ENCODE measurements at regions not wholly inside any gene's neighbourhood (a gene's known extent, or its start where the extent isn't known, plus 50 kb on each side); places are given as distances from the start of the nearest gene placed in this dataset.

DNA sequence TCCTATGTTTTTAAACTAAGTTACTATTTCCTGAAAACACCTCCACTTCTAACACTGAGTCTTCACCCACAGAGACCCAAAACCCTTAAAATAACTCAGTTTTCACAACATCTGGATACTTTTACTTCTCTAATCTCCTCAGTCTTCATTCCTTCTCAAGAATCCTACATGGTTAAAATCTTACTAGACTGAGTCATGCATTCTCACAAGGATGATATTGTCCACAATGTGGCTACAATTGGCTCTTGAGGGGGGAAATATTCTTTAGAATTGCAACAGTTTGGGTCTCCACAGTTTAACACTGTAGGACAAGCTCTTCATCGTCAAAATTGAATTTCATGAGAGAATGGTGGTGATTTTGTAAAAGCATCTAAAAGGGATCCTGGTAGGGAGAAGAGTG is 397.1 kb downstream of the SLITRK5 start:
- TF ChIP-seq, protein P1, sequence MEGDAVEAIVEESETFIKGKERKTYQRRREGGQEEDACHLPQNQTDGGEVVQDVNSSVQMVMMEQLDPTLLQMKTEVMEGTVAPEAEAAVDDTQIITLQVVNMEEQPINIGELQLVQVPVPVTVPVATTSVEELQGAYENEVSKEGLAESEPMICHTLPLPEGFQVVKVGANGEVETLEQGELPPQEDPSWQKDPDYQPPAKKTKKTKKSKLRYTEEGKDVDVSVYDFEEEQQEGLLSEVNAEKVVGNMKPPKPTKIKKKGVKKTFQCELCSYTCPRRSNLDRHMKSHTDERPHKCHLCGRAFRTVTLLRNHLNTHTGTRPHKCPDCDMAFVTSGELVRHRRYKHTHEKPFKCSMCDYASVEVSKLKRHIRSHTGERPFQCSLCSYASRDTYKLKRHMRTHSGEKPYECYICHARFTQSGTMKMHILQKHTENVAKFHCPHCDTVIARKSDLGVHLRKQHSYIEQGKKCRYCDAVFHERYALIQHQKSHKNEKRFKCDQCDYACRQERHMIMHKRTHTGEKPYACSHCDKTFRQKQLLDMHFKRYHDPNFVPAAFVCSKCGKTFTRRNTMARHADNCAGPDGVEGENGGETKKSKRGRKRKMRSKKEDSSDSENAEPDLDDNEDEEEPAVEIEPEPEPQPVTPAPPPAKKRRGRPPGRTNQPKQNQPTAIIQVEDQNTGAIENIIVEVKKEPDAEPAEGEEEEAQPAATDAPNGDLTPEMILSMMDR (IDR thresholded peaks at IDR 0.05) = no peak
- no peak for TF ChIP-seq EZH2phosphoT487 (IDR thresholded peaks at IDR 0.05)

Measured in neural progenitor cell (in vitro differentiated cells).